PC-3 (cell line): ENCODE measurements at regions not wholly inside any gene's neighbourhood (a gene's known extent, or its start where the extent isn't known, plus 50 kb on each side); places are given as distances from the start of the nearest gene placed in this dataset.

Source experiments
- CTCF ChIP-seq: fragments of 300-600 bp; sonication (generic); conservative IDR thresholded peaks from 2 replicates; pipeline ENCODE4 v1.5.1; 2017; ENCODE audit warnings: antibody characterized with exemption, low read depth, mild to moderate bottlenecking, low read length
- EZH2 ChIP-seq: fragments of 300-600 bp; sonication (generic); IDR thresholded peaks from one replicate; pipeline ENCODE4 v1.6.1; 2017; ENCODE audit warnings: antibody characterized with exemption, mild to moderate bottlenecking, low read length; ENCODE audit not compliant: unreplicated experiment
- EZH2phosphoT487 ChIP-seq: fragments of 300-600 bp; sonication (generic); IDR thresholded peaks from 2 replicates; pipeline ENCODE4 v1.6.1; 2018; ENCODE audit warnings: mild to moderate bottlenecking, antibody characterized with exemption, low read length, borderline replicate concordance

- TF ChIP-seq CTCF (no peak), EZH2 (no peak), EZH2phosphoT487 (no peak)
These were observed 144.1 kb upstream of the MGAT5 start for GRCh38 chr2:134109725-134110124.
